GM13977 (cell line): ENCODE measurements at regions not wholly inside any gene's neighbourhood (a gene's known extent, or its start where the extent isn't known, plus 50 kb on each side); places are given as distances from the start of the nearest gene placed in this dataset.
"Not testable (repeated sequence)": the region's sequence is repeated elsewhere in the genome, so short reads cannot be mapped to it uniquely, and the experiment has no call there.

Experiments used
- DNase-seq: peaks from one replicate; pipeline ENCODE4 v3.0.0; 2012; ENCODE audit warnings: low spot score
- CTCF ChIP-seq: IDR thresholded peaks from 2 replicates; pipeline ENCODE4 v1.5.1; 2012; ENCODE audit warnings: mild to moderate bottlenecking, control low read depth; ENCODE audit not compliant: insufficient read depth; ENCODE audit errors: extremely low read depth, missing control alignments
- in situ Hi-C: fragments of 300-500 bp; cut with MboI; formaldehyde crosslinking; loops from one replicate; pipeline ENCODE4 v1.12.0; 2022; ENCODE audit warnings: low sequenced_read_pairs, low pct_unique_long_range_greater_than_20kb, mixed read lengths, inconsistent platforms; ENCODE audit not compliant: unreplicated experiment

- no peak for TF ChIP-seq CTCF
- in situ Hi-C loops, result no loop called here
Observed at GRCh38 chr2:53036196-53036595, 731.4 kb upstream of the CHAC2 start.

GRCh38 chr2:53035153-53035552 is 732.5 kb upstream of the CHAC2 start:
- no peak for TF ChIP-seq CTCF
- no peak for DNase-seq
- in situ Hi-C loops, result no loop called here

More at GRCh38 chr2:53036196-53036595, 731.4 kb upstream of the CHAC2 start:
- no peak for DNase-seq

GRCh38 chr2:53033411-53033810 is 734.2 kb upstream of the CHAC2 start:
- in situ Hi-C loops, result no loop called here
- DNase-seq, result no peak
- no peak for TF ChIP-seq CTCF

- no peak for TF ChIP-seq CTCF
- no peak for DNase-seq
- in situ Hi-C loops, result no loop called here
Observed at GRCh38 chr2:53028746-53029423, 738.7 kb upstream of the CHAC2 start.

- no peak for DNase-seq
- no peak for TF ChIP-seq CTCF
- in situ Hi-C loops, result no loop called here
Observed at GRCh38 chr2:53028225-53028624, 739.4 kb upstream of the CHAC2 start.

- DNase-seq, in situ Hi-C loops: not testable (repeated sequence)
Observed at GRCh38 chr2:53022248-53022647, 745.4 kb upstream of the CHAC2 start.

GRCh38 chr2:53021828-53022227 is 745.8 kb upstream of the CHAC2 start:
- no peak for TF ChIP-seq CTCF
- DNase-seq, result no peak

More at GRCh38 chr2:53021828-53022227, 745.8 kb upstream of the CHAC2 start:
- in situ Hi-C loops, result no loop called here
